B cell (primary cell): ENCODE measurements at regions not wholly inside any gene's neighbourhood (a gene's known extent, or its start where the extent isn't known, plus 50 kb on each side); places are given as distances from the start of the nearest gene placed in this dataset.

Experiments used
- CTCF ChIP-seq: fragments of 200-600 bp; IDR thresholded peaks from one replicate; pipeline ENCODE4 v1.8.0; 2022; ENCODE audit warnings: antibody characterized with exemption, mild to moderate bottlenecking
- EZH2 ChIP-seq: IDR thresholded peaks from 2 replicates; pipeline ENCODE4 v1.6.1; 2012; ENCODE audit warnings: borderline replicate concordance, low read depth, mild to moderate bottlenecking, moderate library complexity, low read length; ENCODE audit not compliant: insufficient read depth, poor library complexity, severe bottlenecking

GRCh38 chr16:64308721-64309120 lies 813.1 kb downstream of the CDH11 start:
- TF ChIP-seq EZH2 (no peak), CTCF (no peak)
